ENCODE measurements at regions not wholly inside any gene's neighbourhood (a gene's known extent, or its start where the extent isn't known, plus 50 kb on each side); places are given as distances from the start of the nearest gene placed in this dataset.

GRCh38 chr1:42096554-42096953 lies 56.7 kb upstream of the GUCA2B start:
- no peak for DNase-seq (ENCODE audit: low spot score)

GRCh38 chr1:42089246-42089645 lies 64.0 kb upstream of the GUCA2B start:
- DNase-seq (ENCODE audit: low spot score): no peak

- no peak for DNase-seq (ENCODE audit: low spot score)
Measured at GRCh38 chr1:42086146-42086545, 67.1 kb upstream of the GUCA2B start.

GRCh38 chr1:42085596-42085995 lies 67.6 kb upstream of the GUCA2B start:
- DNase-seq (ENCODE audit: low spot score): no peak

GRCh38 chr1:42081475-42081874 lies 71.7 kb upstream of the GUCA2B start:
- DNase-seq (ENCODE audit: low spot score): no peak

- DNase-seq (ENCODE audit: low spot score): no peak
Measured at GRCh38 chr1:42075179-42075578, 78.0 kb upstream of the GUCA2B start.

GRCh38 chr1:42070996-42071395 lies 82.2 kb upstream of the GUCA2B start:
- no peak for DNase-seq (ENCODE audit: low spot score)

GRCh38 chr1:42057800-42058199 lies 95.4 kb upstream of the GUCA2B start:
- no peak for DNase-seq (ENCODE audit: low spot score)

- DNase-seq (ENCODE audit: low spot score): no peak
Measured at GRCh38 chr1:42056460-42056859, 96.8 kb upstream of the GUCA2B start.

GRCh38 chr1:42055061-42055460 lies 98.1 kb upstream of the GUCA2B start:
- no peak for DNase-seq (ENCODE audit: low spot score)

- DNase-seq (ENCODE audit: low spot score): no peak
Measured at GRCh38 chr1:42052072-42052699, 101.0 kb upstream of the GUCA2B start.

GRCh38 chr1:42047508-42047880 lies 105.7 kb upstream of the GUCA2B start:
- no peak for DNase-seq (ENCODE audit: low spot score)

GRCh38 chr1:42046761-42047507 lies 106.3 kb upstream of the GUCA2B start:
- DNase-seq (ENCODE audit: low spot score): no peak

- no peak for DNase-seq (ENCODE audit: low spot score)
Measured at GRCh38 chr1:42044346-42044745, 108.9 kb upstream of the GUCA2B start.

- DNase-seq (ENCODE audit: low spot score): no peak
Measured at GRCh38 chr1:42043811-42044210, 109.4 kb upstream of the GUCA2B start.

GRCh38 chr1:42043182-42043581 lies 110.0 kb upstream of the GUCA2B start:
- no peak for DNase-seq (ENCODE audit: low spot score)

GRCh38 chr1:42041031-42041430 lies 112.2 kb upstream of the GUCA2B start:
- DNase-seq (ENCODE audit: low spot score): no peak

- DNase-seq (ENCODE audit: low spot score): no peak
Measured at GRCh38 chr1:42040159-42040558, 113.1 kb upstream of the GUCA2B start.

- DNase-seq (ENCODE audit: low spot score): no peak
Measured at GRCh38 chr1:42038261-42038660, 114.9 kb upstream of the GUCA2B start.

- no peak for DNase-seq (ENCODE audit: low spot score)
Measured at GRCh38 chr1:42037586-42037985, 115.6 kb upstream of the GUCA2B start.

- DNase-seq (ENCODE audit: low spot score): no peak
Measured at GRCh38 chr1:42037161-42037560, 116.0 kb upstream of the GUCA2B start.

GRCh38 chr1:42035830-42036604 lies 117.2 kb upstream of the GUCA2B start:
- DNase-seq (ENCODE audit: low spot score): peak; percentile 96

- no peak for DNase-seq (ENCODE audit: low spot score)
Measured at GRCh38 chr1:42035205-42035829, 116.6 kb upstream of the HIVEP3 start.
